ENCODE measurements at regions not wholly inside any gene's neighbourhood (a gene's known extent, or its start where the extent isn't known, plus 50 kb on each side); places are given as distances from the start of the nearest gene placed in this dataset.
"Not testable (repeated sequence)": the region's sequence is repeated elsewhere in the genome, so short reads cannot be mapped to it uniquely, and the experiment has no call there.

DNA sequence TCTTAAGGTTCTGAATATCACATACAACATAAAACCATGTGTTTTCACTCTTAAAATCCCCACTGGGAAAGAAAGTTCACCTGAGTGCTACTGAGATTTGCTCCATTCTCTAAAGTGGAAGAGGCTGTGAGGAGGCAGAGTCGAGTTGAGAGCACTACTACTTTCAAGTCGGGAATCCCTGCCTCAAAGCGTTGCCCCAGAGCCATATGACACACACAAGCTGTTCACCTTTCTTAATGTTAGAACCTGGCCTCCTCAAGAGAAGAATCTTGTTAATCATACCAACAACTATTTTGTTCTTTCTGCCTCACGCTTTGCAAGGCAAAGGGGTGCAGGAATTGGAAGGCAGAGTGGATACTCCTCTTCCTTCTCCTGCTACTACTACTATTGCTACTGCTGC lies 149.7 kb upstream of the DAAM1 start:
- Histone ChIP-seq H3K4me1 (ENCODE audit: insufficient read depth, low read length) (no peaks in the 10 kb centered on the region), H3K9ac (ENCODE audit: low read depth, low read length) (no peak overlapping the region), H3K9me3 (ENCODE audit: control insufficient read depth, insufficient read depth, low read length) (no peaks in the 10 kb centered on the region; the same call in 1 of the 2 replicates), H3K36me3 (ENCODE audit: insufficient read depth, low read length) (no peaks in the 10 kb centered on the region)

DNA sequence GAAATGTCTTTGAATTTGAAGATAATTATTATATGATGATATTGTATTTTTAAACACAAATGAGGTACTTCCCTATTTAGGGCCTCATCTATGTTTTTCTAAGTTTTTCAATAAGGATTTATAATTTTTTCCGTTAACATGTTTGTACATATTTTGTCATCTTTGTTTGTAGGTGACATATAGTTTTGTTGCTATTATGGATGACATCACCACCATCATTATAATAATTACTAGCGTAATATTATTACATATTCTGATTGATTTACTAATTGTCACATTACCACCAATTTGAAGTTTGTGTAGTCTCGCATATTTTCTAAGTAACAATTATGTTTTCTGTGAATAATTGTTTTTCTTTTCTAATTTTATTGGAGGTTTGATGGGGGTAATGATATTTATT lies 147.2 kb upstream of the DAAM1 start:
- H3K9me3 ChIP-seq (ENCODE audit: control insufficient read depth, insufficient read depth, low read length), result no peaks in the 10 kb centered on the region
- no peaks in the 10 kb centered on the region for H3K36me3 ChIP-seq (ENCODE audit: insufficient read depth, low read length)
- no peak overlapping the region for H3K9ac ChIP-seq (ENCODE audit: low read depth, low read length)
- no peaks in the 10 kb centered on the region for H3K4me1 ChIP-seq (ENCODE audit: insufficient read depth, low read length)

DNA sequence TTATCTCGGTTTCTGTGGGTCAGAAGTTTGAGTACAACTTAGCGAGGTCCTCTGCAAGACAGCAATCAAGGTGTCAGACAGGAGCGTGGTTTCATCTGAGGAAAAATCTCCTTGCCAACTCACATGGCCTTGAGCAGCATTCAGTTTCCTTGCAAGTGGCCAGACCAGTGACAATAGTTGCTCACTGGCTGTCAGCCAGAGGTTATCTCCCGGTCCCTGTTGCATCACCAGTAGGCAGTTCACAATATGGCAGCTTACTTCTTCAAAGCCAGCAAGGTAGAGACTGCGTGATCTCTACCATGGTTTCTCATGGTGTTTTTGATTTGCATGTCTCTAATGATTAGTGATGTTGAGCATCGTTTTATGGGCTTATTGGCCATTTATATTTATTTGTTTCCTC lies 143.8 kb upstream of the DAAM1 start:
- H3K9ac ChIP-seq (ENCODE audit: low read depth, low read length), result no peak overlapping the region
- no peaks in the 10 kb centered on the region for H3K4me1 ChIP-seq (ENCODE audit: insufficient read depth, low read length)
- no peaks in the 10 kb centered on the region for H3K36me3 ChIP-seq (ENCODE audit: insufficient read depth, low read length)
- no peaks in the 10 kb centered on the region for H3K9me3 ChIP-seq (ENCODE audit: control insufficient read depth, insufficient read depth, low read length)

DNA sequence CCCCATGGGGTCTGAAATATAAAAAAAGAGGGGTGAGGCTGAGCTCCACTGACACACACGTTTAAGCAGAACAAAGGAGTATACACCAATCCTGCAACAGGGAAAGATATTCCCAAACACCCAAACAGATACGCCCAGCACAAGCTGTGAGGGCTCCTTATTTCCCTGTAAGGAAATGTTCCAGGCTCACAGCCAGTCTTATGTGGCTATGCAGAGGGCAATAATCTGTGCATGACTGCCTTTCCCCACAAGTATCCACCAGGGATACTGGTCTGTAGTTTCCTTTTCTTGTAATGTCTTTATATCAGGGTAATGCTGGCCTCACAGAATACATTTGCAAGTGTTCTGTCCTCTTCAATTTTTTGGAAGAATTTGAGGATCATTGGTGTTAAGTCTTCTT lies 141.7 kb upstream of the DAAM1 start:
- H3K9me3 ChIP-seq (ENCODE audit: control insufficient read depth, insufficient read depth, low read length), result no peaks in the 10 kb centered on the region
- no peaks in the 10 kb centered on the region for H3K4me1 ChIP-seq (ENCODE audit: insufficient read depth, low read length)
- no peaks in the 10 kb centered on the region for H3K36me3 ChIP-seq (ENCODE audit: insufficient read depth, low read length)
- H3K9ac ChIP-seq (ENCODE audit: low read depth, low read length), result no peak overlapping the region

DNA sequence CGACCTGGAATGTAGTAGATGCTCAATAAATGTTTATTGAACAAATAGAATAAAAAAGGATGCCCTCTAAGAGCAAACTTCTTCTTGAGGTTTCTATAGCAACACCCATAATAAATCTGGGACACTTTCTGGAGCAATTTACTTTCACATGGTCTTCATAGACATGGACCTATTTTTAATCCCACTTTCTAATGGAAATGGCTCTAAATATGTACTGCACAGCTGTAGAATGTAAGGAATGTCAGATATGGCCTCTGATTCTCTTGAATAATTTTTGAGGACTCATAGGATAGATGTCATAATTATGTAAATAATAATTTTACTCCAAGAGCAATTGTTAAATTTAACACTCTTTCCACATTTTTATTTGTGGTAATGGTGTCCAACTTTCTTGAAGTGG lies 133.5 kb upstream of the DAAM1 start:
- H3K36me3 ChIP-seq (ENCODE audit: insufficient read depth, low read length), result no peaks in the 10 kb centered on the region

GRCh38 chr14:59055439-59056045 lies 132.9 kb upstream of the DAAM1 start:
- Histone ChIP-seq H3K9ac (ENCODE audit: low read depth, low read length) (no peak overlapping the region), H3K36me3 (ENCODE audit: insufficient read depth, low read length) (no peaks in the 10 kb centered on the region), H3K4me1 (ENCODE audit: insufficient read depth, low read length) (no peaks in the 10 kb centered on the region), H3K9me3 (ENCODE audit: control insufficient read depth, insufficient read depth, low read length) (0 out of 2 replicates have a peak, but pooled peaks cover 2% of the 10 kb centered on the region)

More for the DNA sequence above, 133.5 kb upstream of the DAAM1 start:
- 0 out of 2 replicates have a peak, but pooled peaks cover 2% of the 10 kb centered on the region for H3K9me3 ChIP-seq (ENCODE audit: control insufficient read depth, insufficient read depth, low read length)
- H3K9ac ChIP-seq (ENCODE audit: low read depth, low read length), result no peak overlapping the region
- no peaks in the 10 kb centered on the region for H3K4me1 ChIP-seq (ENCODE audit: insufficient read depth, low read length)

DNA sequence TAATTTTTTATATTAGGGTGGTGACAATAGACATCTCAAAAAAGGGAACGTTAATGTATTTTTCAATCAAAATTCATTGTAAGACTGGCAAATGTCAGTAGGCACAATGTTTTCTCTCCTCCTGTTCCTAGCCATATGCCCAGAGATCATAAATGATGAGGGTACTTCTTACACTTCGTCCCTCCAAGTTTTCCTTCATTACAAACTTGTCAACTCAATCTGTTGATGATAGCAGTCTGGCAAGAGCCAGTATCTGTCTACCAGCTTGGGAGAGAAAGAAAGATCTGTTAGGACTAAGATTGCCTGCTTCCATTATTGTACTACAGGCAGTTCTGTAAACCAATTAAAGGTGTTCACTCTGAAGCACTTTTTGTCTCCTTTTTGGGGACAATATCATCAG lies 130.9 kb upstream of the DAAM1 start:
- Histone ChIP-seq H3K4me1 (ENCODE audit: insufficient read depth, low read length) (no peaks in the 10 kb centered on the region), H3K9ac (ENCODE audit: low read depth, low read length) (no peak overlapping the region), H3K9me3 (ENCODE audit: control insufficient read depth, insufficient read depth, low read length) (no peaks in the 10 kb centered on the region), H3K36me3 (ENCODE audit: insufficient read depth, low read length) (no peaks in the 10 kb centered on the region)

DNA sequence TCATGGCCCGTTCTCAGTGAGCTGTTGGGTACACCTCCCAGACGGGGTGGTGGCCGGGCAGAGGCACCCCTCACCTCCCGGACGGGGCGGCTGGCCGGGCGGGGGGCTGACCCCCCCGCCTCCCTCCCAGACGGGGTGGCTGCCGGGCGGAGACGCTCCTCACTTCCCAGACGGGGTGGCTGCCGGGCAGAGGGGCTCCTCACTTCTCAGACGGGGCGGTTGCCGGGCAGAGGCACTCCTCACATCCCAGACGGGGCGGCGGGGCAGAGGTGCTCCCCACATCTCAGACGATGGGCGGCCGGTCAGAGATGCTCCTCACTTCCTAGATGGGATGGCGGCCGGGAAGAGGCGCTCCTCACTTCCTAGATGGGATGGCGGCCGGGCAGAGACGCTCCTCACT lies 129.7 kb upstream of the DAAM1 start:
- H3K9ac ChIP-seq (ENCODE audit: low read depth, low read length); H3K4me1 ChIP-seq (ENCODE audit: insufficient read depth, low read length); H3K36me3 ChIP-seq (ENCODE audit: insufficient read depth, low read length); H3K9me3 ChIP-seq (ENCODE audit: control insufficient read depth, insufficient read depth, low read length): not testable (repeated sequence)

DNA sequence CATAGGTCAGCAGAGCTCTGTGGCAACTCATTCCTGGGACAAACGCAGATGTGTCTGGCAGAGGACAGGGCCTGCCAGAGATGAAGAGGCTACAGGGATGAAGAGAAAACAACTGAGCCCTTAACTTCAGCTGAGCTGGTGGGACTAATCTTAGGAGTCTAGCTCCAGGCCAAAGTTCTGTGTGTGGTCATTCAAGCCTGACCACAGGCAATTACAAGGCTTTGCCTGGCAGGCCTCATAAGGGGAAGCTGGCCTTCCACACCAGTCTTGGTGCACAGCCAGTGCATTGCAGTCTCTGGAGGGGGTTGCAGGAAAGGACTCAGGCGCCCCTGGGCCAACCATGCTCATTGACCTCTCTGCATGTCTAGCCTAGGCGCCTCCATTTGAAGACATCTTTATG lies 127.6 kb upstream of the DAAM1 start:
- Histone ChIP-seq H3K9ac (ENCODE audit: low read depth, low read length) (no peak overlapping the region), H3K9me3 (ENCODE audit: control insufficient read depth, insufficient read depth, low read length) (0 out of 2 replicates have a peak, but pooled peaks cover 2% of the 10 kb centered on the region), H3K4me1 (ENCODE audit: insufficient read depth, low read length) (no peaks in the 10 kb centered on the region), H3K36me3 (ENCODE audit: insufficient read depth, low read length) (no peaks in the 10 kb centered on the region)

GRCh38 chr14:59061292-59061691 lies 127.2 kb upstream of the DAAM1 start:
- no peaks in the 10 kb centered on the region for H3K36me3 ChIP-seq (ENCODE audit: insufficient read depth, low read length)
- H3K9ac ChIP-seq (ENCODE audit: low read depth, low read length), result no peak overlapping the region
- 0 out of 2 replicates have a peak, but pooled peaks cover 2% of the 10 kb centered on the region for H3K9me3 ChIP-seq (ENCODE audit: control insufficient read depth, insufficient read depth, low read length)
- no peaks in the 10 kb centered on the region for H3K4me1 ChIP-seq (ENCODE audit: insufficient read depth, low read length)

GRCh38 chr14:59063259-59063658 lies 125.2 kb upstream of the DAAM1 start:
- H3K9me3 ChIP-seq (ENCODE audit: control insufficient read depth, insufficient read depth, low read length), result 0 out of 2 replicates have a peak, but pooled peaks cover 2% of the 10 kb centered on the region
- no peak overlapping the region for H3K9ac ChIP-seq (ENCODE audit: low read depth, low read length)
- no peaks in the 10 kb centered on the region for H3K4me1 ChIP-seq (ENCODE audit: insufficient read depth, low read length)
- no peaks in the 10 kb centered on the region for H3K36me3 ChIP-seq (ENCODE audit: insufficient read depth, low read length)

DNA sequence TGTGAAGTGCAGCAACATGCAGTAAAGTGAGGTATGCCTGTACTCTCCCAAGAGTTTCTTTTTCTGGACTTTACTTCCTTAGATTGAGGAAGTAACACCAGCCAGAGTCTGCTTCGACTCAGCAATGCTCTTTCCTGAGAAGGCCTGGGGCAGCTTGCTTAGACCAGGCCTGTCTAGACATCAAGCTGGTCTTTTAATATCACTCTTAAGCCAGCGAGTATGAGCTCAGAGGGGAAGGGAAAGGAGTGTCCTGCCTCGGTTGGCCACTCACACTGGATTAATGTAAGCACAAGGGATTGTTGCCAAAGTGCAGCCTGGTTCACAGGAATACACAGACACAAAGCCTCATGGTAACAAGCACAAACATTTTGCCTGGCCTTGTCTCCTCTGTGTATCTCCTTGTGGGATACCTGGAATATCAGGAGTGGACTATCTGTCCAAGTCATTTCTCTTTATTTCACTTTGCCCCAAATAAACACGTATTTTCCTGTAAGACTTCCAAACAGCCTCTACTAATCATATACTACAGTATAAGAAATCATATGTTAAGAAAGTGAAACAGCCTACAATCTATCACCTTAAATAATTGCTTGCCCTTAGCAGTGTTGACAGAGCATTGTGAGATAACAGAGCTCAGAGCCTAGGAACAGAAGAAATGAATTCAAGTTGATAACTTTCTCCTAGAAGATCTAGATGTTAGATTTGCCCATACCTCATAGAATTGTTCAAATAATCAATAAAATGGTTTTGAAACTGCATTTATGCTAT lies 121.2 kb upstream of the DAAM1 start:
- Histone ChIP-seq H3K9me3 (ENCODE audit: control insufficient read depth, insufficient read depth, low read length) (0 out of 2 replicates have a peak, but pooled peaks cover 2% of the 10 kb centered on the region), H3K4me1 (ENCODE audit: insufficient read depth, low read length) (no peaks in the 10 kb centered on the region), H3K9ac (ENCODE audit: low read depth, low read length) (no peak overlapping the region), H3K36me3 (ENCODE audit: insufficient read depth, low read length) (no peaks in the 10 kb centered on the region)

GRCh38 chr14:59069163-59069854 lies 119.2 kb upstream of the DAAM1 start:
- Histone ChIP-seq H3K9ac (ENCODE audit: low read depth, low read length) (no peak overlapping the region), H3K4me1 (ENCODE audit: insufficient read depth, low read length) (no peaks in the 10 kb centered on the region), H3K9me3 (ENCODE audit: control insufficient read depth, insufficient read depth, low read length) (no peaks in the 10 kb centered on the region), H3K36me3 (ENCODE audit: insufficient read depth, low read length) (no peaks in the 10 kb centered on the region)

DNA sequence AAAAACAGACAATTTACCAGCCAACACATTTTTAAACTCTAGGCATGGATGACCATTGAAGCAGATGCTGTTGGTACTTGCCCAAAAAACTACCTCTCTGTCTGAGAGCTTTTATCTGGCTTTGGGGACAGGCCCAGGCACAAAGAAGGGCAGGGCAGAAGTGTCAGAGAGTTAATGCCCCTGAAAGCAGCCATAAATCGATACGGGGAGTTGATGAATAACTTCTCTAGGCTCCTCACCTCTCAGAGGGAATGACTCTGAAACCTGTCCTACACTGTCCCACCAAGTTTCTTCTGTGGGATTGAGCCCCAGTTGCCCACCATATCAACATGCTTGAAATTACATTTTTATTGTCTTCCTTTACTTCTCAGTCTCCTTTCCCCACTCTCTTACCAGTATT lies 113.0 kb upstream of the DAAM1 start:
- H3K9me3 ChIP-seq (ENCODE audit: control insufficient read depth, insufficient read depth, low read length), result no peaks in the 10 kb centered on the region
- H3K9ac ChIP-seq (ENCODE audit: low read depth, low read length), result no peak overlapping the region
- H3K36me3 ChIP-seq (ENCODE audit: insufficient read depth, low read length), result no peaks in the 10 kb centered on the region
- no peaks in the 10 kb centered on the region for H3K4me1 ChIP-seq (ENCODE audit: insufficient read depth, low read length)

- Histone ChIP-seq H3K4me1 (ENCODE audit: insufficient read depth, low read length) (no peaks in the 10 kb centered on the region), H3K9ac (ENCODE audit: low read depth, low read length) (no peak overlapping the region), H3K9me3 (ENCODE audit: control insufficient read depth, insufficient read depth, low read length) (no peaks in the 10 kb centered on the region), H3K36me3 (ENCODE audit: insufficient read depth, low read length) (no peaks in the 10 kb centered on the region)
Observed at GRCh38 chr14:59081720-59082119, 106.7 kb upstream of the DAAM1 start.

Data from ES-I3 (cell line).